HG03064 (cell line): ENCODE measurements at regions not wholly inside any gene's neighbourhood (a gene's known extent, or its start where the extent isn't known, plus 50 kb on each side); places are given as distances from the start of the nearest gene placed in this dataset.
"Not testable (repeated sequence)": the region's sequence is repeated elsewhere in the genome, so short reads cannot be mapped to it uniquely, and the experiment has no call there.

Experiments
- ATAC-seq: cut with Tn5 transposase; IDR thresholded peaks from one replicate; pipeline ENCODE4 v1.9.1; 2021; ENCODE audit warnings: low read depth; ENCODE audit not compliant: unreplicated experiment

- not testable (repeated sequence) for ATAC-seq
Observed at GRCh38 chr2:87651589-87651988, 96.3 kb upstream of the PLGLB2 start.

GRCh38 chr2:87653373-87653772 lies 94.5 kb upstream of the PLGLB2 start:
- not testable (repeated sequence) for ATAC-seq

- not testable (repeated sequence) for ATAC-seq
Observed at GRCh38 chr2:87654136-87654814, 93.6 kb upstream of the PLGLB2 start.

- not testable (repeated sequence) for ATAC-seq
Observed at GRCh38 chr2:87657915-87658314, 90.0 kb upstream of the PLGLB2 start.

GRCh38 chr2:87658357-87658756 lies 89.5 kb upstream of the PLGLB2 start:
- not testable (repeated sequence) for ATAC-seq

- ATAC-seq: not testable (repeated sequence)
Observed at GRCh38 chr2:87658976-87659375, 88.9 kb upstream of the PLGLB2 start.

GRCh38 chr2:87660164-87660563 lies 87.7 kb upstream of the PLGLB2 start:
- not testable (repeated sequence) for ATAC-seq

GRCh38 chr2:87662316-87663290 lies 85.3 kb upstream of the PLGLB2 start:
- ATAC-seq: not testable (repeated sequence)

GRCh38 chr2:87663347-87663746 lies 84.5 kb upstream of the PLGLB2 start:
- not testable (repeated sequence) for ATAC-seq

- ATAC-seq: not testable (repeated sequence)
Observed at GRCh38 chr2:87667027-87667426, 80.9 kb upstream of the PLGLB2 start.

GRCh38 chr2:87668361-87668760 lies 79.5 kb upstream of the PLGLB2 start:
- ATAC-seq: not testable (repeated sequence)

GRCh38 chr2:87669633-87670231 lies 78.2 kb upstream of the PLGLB2 start:
- not testable (repeated sequence) for ATAC-seq

- not testable (repeated sequence) for ATAC-seq
Observed at GRCh38 chr2:87672404-87672803, 75.5 kb upstream of the PLGLB2 start.

GRCh38 chr2:87674729-87675128 lies 73.2 kb upstream of the PLGLB2 start:
- ATAC-seq: not testable (repeated sequence)

- not testable (repeated sequence) for ATAC-seq
Observed at GRCh38 chr2:87675487-87675886, 72.4 kb upstream of the PLGLB2 start.

GRCh38 chr2:87677421-87677923 lies 70.4 kb upstream of the PLGLB2 start:
- not testable (repeated sequence) for ATAC-seq

GRCh38 chr2:87678742-87679173 lies 69.1 kb upstream of the PLGLB2 start:
- ATAC-seq: not testable (repeated sequence)

GRCh38 chr2:87679950-87680349 lies 67.9 kb upstream of the PLGLB2 start:
- ATAC-seq: not testable (repeated sequence)

GRCh38 chr2:87680691-87681090 lies 67.2 kb upstream of the PLGLB2 start:
- ATAC-seq: not testable (repeated sequence)

GRCh38 chr2:87683451-87683850 lies 64.4 kb upstream of the PLGLB2 start:
- not testable (repeated sequence) for ATAC-seq

GRCh38 chr2:87683961-87684360 lies 63.9 kb upstream of the PLGLB2 start:
- not testable (repeated sequence) for ATAC-seq
